ENCODE measurements at regions not wholly inside any gene's neighbourhood (a gene's known extent, or its start where the extent isn't known, plus 50 kb on each side); places are given as distances from the start of the nearest gene placed in this dataset.

GRCh38 chr16:86285938-86286921, 224.1 kb upstream of the FOXF1 start:
- TF ChIP-seq POLR2AphosphoS5 (IDR thresholded peaks at IDR 0.05; ENCODE audit: low read depth, low read length): no peak
- TF ChIP-seq POLR2A (IDR thresholded peaks at IDR 0.05; ENCODE audit: low read depth, low read length): no peak
